Cardiac muscle cell (in vitro differentiated cells and primary cell): ENCODE measurements at regions not wholly inside any gene's neighbourhood (a gene's known extent, or its start where the extent isn't known, plus 50 kb on each side); places are given as distances from the start of the nearest gene placed in this dataset.

Source experiments
- DNase-seq, 2 donors: peaks; one replicate each; pipeline versions ENCODE4 v3.0.0 to v3.0.0-alpha.2; 2010 to 2017; ENCODE audit warnings: low read depth in 1 of 2, low spot score in 1 of 2
- H3K27ac ChIP-seq: fragments of 200-600 bp; sonication (generic); 2 replicates; pipeline ENCODE4 v1.5.1; 2016
- H3K27me3 ChIP-seq: fragments of 200-600 bp; sonication (generic); 2 replicates; pipeline ENCODE4 v1.6.0; 2016; ENCODE audit warnings: control low read depth
- H3K36me3 ChIP-seq: fragments of 200-600 bp; sonication (generic); 2 replicates; pipeline ENCODE4 v1.5.1; 2016; ENCODE audit warnings: control low read depth
- H3K4me1 ChIP-seq: fragments of 200-600 bp; sonication (generic); 2 replicates; pipeline ENCODE4 v1.8.1; 2017; ENCODE audit warnings: low read depth, mild to moderate bottlenecking, mixed run types
- H3K4me3 ChIP-seq: fragments of 200-600 bp; sonication (generic); 2 replicates; pipeline ENCODE4 v1.5.1; 2016; ENCODE audit warnings: mild to moderate bottlenecking
- H3K9me3 ChIP-seq: fragments of 200-600 bp; sonication (generic); 2 replicates; pipeline ENCODE4 v1.5.1; 2017; ENCODE audit warnings: low read depth, mild to moderate bottlenecking, control low read depth
- CTCF ChIP-seq: IDR thresholded peaks from 2 replicates; pipeline ENCODE4 v1.5.1; 2012; ENCODE audit warnings: low read depth, mild to moderate bottlenecking, low read length

- Histone ChIP-seq H3K4me3 (no peak overlapping the region), H3K27me3 (no peaks in the 10 kb centered on the region), H3K9me3 (no peaks in the 10 kb centered on the region), H3K36me3 (no peaks in the 10 kb centered on the region), H3K27ac (no peak overlapping the region), H3K4me1 (no peaks in the 10 kb centered on the region)
- DNase-seq = peak in 1 of 2 donors; percentile 25
- no peak for TF ChIP-seq CTCF
These were observed 105.2 kb downstream of the RBM43 start for GRCh38 chr2:151156431-151156830.

- Histone ChIP-seq H3K27me3 (no peaks in the 10 kb centered on the region), H3K27ac (no peak overlapping the region), H3K9me3 (no peaks in the 10 kb centered on the region), H3K4me1 (peaks cover 3% of the 10 kb centered on the region), H3K4me3 (no peak overlapping the region), H3K36me3 (no peaks in the 10 kb centered on the region)
- no peak for TF ChIP-seq CTCF
- DNase-seq = no peak
These were observed 108.1 kb downstream of the RBM43 start for GRCh38 chr2:151153601-151154000.

- Histone ChIP-seq H3K9me3 (no peaks in the 10 kb centered on the region), H3K36me3 (no peaks in the 10 kb centered on the region), H3K4me3 (no peak overlapping the region), H3K4me1 (peaks cover 3% of the 10 kb centered on the region), H3K27ac (no peak overlapping the region), H3K27me3 (no peaks in the 10 kb centered on the region)
- DNase-seq = peak in 1 of 2 donors; percentile 13
- TF ChIP-seq CTCF = no peak
These were observed 111.0 kb downstream of the RBM43 start for GRCh38 chr2:151150331-151151320.

- DNase-seq = no peak
- no peak for TF ChIP-seq CTCF
- no peak overlapping the region for H3K27ac ChIP-seq
- no peaks in the 10 kb centered on the region for H3K4me1 ChIP-seq
- H3K9me3 ChIP-seq = no peaks in the 10 kb centered on the region
- H3K4me3 ChIP-seq = no peak overlapping the region
- no peaks in the 10 kb centered on the region for H3K27me3 ChIP-seq
- no peaks in the 10 kb centered on the region for H3K36me3 ChIP-seq
These were observed 123.2 kb downstream of the RBM43 start for GRCh38 chr2:151138507-151138906.

GRCh38 chr2:151137526-151137925, 124.1 kb downstream of the RBM43 start:
- TF ChIP-seq CTCF = no peak
- Histone ChIP-seq H3K4me1 (no peaks in the 10 kb centered on the region), H3K27ac (no peak overlapping the region), H3K9me3 (no peaks in the 10 kb centered on the region), H3K36me3 (no peaks in the 10 kb centered on the region), H3K27me3 (no peaks in the 10 kb centered on the region), H3K4me3 (no peak overlapping the region)
- no peak for DNase-seq
